ENCODE measurements at regions not wholly inside any gene's neighbourhood (a gene's known extent, or its start where the extent isn't known, plus 50 kb on each side); places are given as distances from the start of the nearest gene placed in this dataset.
A peak's percentile ranks its signal among the peaks of the same experiment; 100 is the strongest.
"Not testable (repeated sequence)": the region's sequence is repeated elsewhere in the genome, so short reads cannot be mapped to it uniquely, and the experiment has no call there.

DNA sequence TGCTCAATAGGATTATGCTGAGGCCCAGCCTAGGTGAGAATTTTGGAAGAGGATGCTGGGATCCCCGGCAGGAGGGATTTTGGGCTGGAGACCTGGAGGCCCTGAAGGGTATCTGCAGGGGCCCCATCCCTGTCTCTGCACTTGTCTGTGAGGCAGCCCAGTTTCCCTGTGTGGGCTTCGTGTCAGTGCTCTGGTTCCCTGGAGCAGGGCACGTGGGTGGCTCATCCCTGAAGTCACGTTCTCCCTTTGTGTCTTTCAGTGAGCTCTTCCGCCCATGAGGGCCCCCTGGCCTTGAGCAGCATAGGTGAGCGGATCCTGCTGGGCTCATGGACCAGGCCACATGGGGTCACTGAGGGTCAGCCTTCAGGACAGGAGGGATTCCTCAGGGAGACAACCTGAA is 217.9 kb downstream of the SNRPN start:
- TF ChIP-seq, protein P1, sequence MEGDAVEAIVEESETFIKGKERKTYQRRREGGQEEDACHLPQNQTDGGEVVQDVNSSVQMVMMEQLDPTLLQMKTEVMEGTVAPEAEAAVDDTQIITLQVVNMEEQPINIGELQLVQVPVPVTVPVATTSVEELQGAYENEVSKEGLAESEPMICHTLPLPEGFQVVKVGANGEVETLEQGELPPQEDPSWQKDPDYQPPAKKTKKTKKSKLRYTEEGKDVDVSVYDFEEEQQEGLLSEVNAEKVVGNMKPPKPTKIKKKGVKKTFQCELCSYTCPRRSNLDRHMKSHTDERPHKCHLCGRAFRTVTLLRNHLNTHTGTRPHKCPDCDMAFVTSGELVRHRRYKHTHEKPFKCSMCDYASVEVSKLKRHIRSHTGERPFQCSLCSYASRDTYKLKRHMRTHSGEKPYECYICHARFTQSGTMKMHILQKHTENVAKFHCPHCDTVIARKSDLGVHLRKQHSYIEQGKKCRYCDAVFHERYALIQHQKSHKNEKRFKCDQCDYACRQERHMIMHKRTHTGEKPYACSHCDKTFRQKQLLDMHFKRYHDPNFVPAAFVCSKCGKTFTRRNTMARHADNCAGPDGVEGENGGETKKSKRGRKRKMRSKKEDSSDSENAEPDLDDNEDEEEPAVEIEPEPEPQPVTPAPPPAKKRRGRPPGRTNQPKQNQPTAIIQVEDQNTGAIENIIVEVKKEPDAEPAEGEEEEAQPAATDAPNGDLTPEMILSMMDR (IDR thresholded peaks at IDR 0.05) = no peak
- no peak for TF ChIP-seq POLR2A (IDR thresholded peaks at IDR 0.05)
- no peak for TF ChIP-seq POLR2AphosphoS5 (IDR thresholded peaks at IDR 0.05; ENCODE audit: insufficient read depth in 1 of 2, low read depth in 1 of 2)
- Histone ChIP-seq H3K27ac (no peak overlapping the region), H3K4me1 (no peaks in the 10 kb centered on the region), H3K36me3 (no peaks in the 10 kb centered on the region), H3K4me3 (no peak overlapping the region), H3K27me3 (no peaks in the 10 kb centered on the region), H3K9me3 (peaks cover 27% of the 10 kb centered on the region)
- intact Hi-C loops (cut with DNase I) = no loop called here
- no peak for DNase-seq (ENCODE audit: extremely low spot score in 2 of 2)

GRCh38 chr15:25173241-25174028 is 218.6 kb downstream of the SNRPN start:
- Histone ChIP-seq H3K27me3 (no peaks in the 10 kb centered on the region), H3K4me3 (no peak overlapping the region), H3K36me3 (no peaks in the 10 kb centered on the region), H3K4me1 (no peaks in the 10 kb centered on the region), H3K9me3 (peaks cover 27% of the 10 kb centered on the region), H3K27ac (no peak overlapping the region)
- intact Hi-C loops (cut with DNase I) = no loop called here
- TF ChIP-seq, protein P1 (IDR thresholded peaks at IDR 0.05) = no peak
- TF ChIP-seq POLR2AphosphoS5 (IDR thresholded peaks at IDR 0.05; ENCODE audit: insufficient read depth in 1 of 2, low read depth in 1 of 2) (no peak), POLR2A (IDR thresholded peaks at IDR 0.05) (no peak)
- peak in 1 of 2 donors; percentile 79 for DNase-seq (ENCODE audit: extremely low spot score in 2 of 2)

GRCh38 chr15:25174149-25174548 is 219.4 kb downstream of the SNRPN start:
- H3K27me3 ChIP-seq; H3K4me3 ChIP-seq; intact Hi-C loops (cut with DNase I); DNase-seq (ENCODE audit: extremely low spot score in 2 of 2); H3K27ac ChIP-seq; H3K36me3 ChIP-seq; H3K4me1 ChIP-seq: not testable (repeated sequence)
- peaks cover 27% of the 10 kb centered on the region for H3K9me3 ChIP-seq

- Histone ChIP-seq H3K36me3 (no peaks in the 10 kb centered on the region), H3K9me3 (peaks cover 27% of the 10 kb centered on the region), H3K27ac (no peak overlapping the region), H3K4me1 (no peaks in the 10 kb centered on the region), H3K4me3 (no peak overlapping the region), H3K27me3 (no peaks in the 10 kb centered on the region)
- TF ChIP-seq POLR2A (IDR thresholded peaks at IDR 0.05) (no peak), POLR2AphosphoS5 (IDR thresholded peaks at IDR 0.05; ENCODE audit: insufficient read depth in 1 of 2, low read depth in 1 of 2) (no peak)
- TF ChIP-seq, protein P1 (IDR thresholded peaks at IDR 0.05) = no peak
- intact Hi-C loops (cut with DNase I) = no loop called here
- DNase-seq (ENCODE audit: extremely low spot score in 2 of 2) = peak in 1 of 2 donors; percentile 65
Measured at GRCh38 chr15:25175033-25175788, 220.4 kb downstream of the SNRPN start.

DNA sequence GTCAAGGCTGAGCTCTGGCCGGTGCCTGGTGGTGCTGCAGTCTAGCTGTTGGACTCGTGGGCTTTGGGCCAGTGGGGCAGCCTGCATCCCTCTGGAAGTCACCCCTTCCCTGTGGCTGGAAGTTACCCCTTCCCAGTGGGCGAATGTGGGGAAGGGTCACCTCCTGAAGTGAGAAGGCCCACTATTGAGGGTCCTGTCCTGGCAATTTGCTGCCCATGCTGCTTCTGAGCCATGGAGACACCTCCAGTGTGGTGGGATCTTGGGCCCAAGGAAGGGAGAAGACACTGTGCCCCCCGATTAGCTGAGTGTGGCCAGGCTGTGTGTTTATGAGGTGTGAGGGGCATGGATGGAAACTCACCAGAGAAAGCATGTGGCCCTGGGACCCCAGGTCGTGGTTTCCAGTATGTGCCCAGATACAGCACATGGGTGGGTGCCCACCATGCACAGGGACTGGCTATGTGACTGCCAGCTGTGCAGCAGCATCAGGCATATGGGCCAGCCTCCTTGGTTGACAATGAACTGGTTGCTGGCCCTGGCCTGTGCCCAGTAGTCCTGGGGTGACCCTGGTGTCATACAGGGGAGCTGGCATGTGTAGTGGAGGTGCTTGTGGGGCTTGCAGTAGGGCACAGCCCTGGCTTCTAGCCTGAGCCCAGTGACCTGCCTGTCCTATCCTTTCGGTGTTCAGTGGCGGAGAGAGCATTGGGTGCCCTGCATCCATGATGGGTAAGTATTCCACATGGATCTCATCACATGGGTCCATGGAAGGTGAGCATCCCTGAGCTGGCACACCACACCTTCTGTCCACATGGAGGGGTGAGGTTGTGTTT is 221.2 kb downstream of the SNRPN start:
- no peak overlapping the region for H3K4me3 ChIP-seq
- TF ChIP-seq POLR2AphosphoS5 (IDR thresholded peaks at IDR 0.05; ENCODE audit: insufficient read depth in 1 of 2, low read depth in 1 of 2) (no peak), POLR2A (IDR thresholded peaks at IDR 0.05) (no peak)
- TF ChIP-seq, protein P1 (IDR thresholded peaks at IDR 0.05) = no peak
- H3K4me1 ChIP-seq = no peaks in the 10 kb centered on the region
- H3K27ac ChIP-seq = no peak overlapping the region
- intact Hi-C loops (cut with DNase I) = no loop called here
- H3K36me3 ChIP-seq = no peaks in the 10 kb centered on the region
- H3K27me3 ChIP-seq = no peaks in the 10 kb centered on the region
- DNase-seq (ENCODE audit: extremely low spot score in 2 of 2) = peak in 1 of 2 donors; percentile 69
- H3K9me3 ChIP-seq = peaks cover 28% of the 10 kb centered on the region

All from vagina (tissue), 2 donors.